WTC11 (cell line): ENCODE measurements at regions not wholly inside any gene's neighbourhood (a gene's known extent, or its start where the extent isn't known, plus 50 kb on each side); places are given as distances from the start of the nearest gene placed in this dataset.

Experiments
- ATAC-seq: fragments of 200-7000 bp; cut with Tn5 transposase; 2 replicates; pipeline ENCODE4 v1.10.0; 2021; ENCODE audit warnings: mild to moderate bottlenecking, moderate library complexity
- CTCF ChIA-PET: fragments of 300-600 bp; sonication (Branson Sonifier 250); formaldehyde crosslinking; loops from one replicate; lab custom pipeline; 2021; ENCODE audit warnings: antibody characterized with exemption; lab: Charles Lee
- POLR2A ChIA-PET: fragments of 350-600 bp; sonication (Branson Sonifier 250); formaldehyde crosslinking; loops from one replicate; lab custom pipeline; 2021; ENCODE audit warnings: antibody characterized with exemption; lab: Charles Lee
- DNase-seq: peaks from one replicate; pipeline ENCODE4 v3.0.0; 2021; ENCODE audit warnings: low spot score
- H3K27ac Mint-ChIP-seq: 2 replicates; pipeline ENCODE4 v1.8.0; 2021; ENCODE audit warnings: mixed read lengths
- H3K27me3 Mint-ChIP-seq: 2 replicates; pipeline ENCODE4 v1.8.0; 2021; ENCODE audit warnings: low read depth, mild to moderate bottlenecking, moderate library complexity, mixed read lengths
- H3K36me3 Mint-ChIP-seq: 2 replicates; pipeline ENCODE4 v1.8.0; 2021; ENCODE audit warnings: mixed read lengths
- H3K4me1 Mint-ChIP-seq: 2 replicates; pipeline ENCODE4 v1.8.0; 2022; ENCODE audit warnings: mixed read lengths
- H3K4me3 Mint-ChIP-seq: 2 replicates; pipeline ENCODE4 v1.8.0; 2021; ENCODE audit warnings: mild to moderate bottlenecking, moderate library complexity, mixed read lengths
- H3K9me3 Mint-ChIP-seq: 2 replicates; pipeline ENCODE4 v1.8.0; 2021; ENCODE audit warnings: mixed read lengths
- CBFB ChIP-seq: sonication (generic); formaldehyde crosslinking; IDR thresholded peaks from 2 replicates; pipeline ENCODE4 v1.8.1; 2022; ENCODE audit warnings: mild to moderate bottlenecking, low read depth, missing genetic modification reagents
- E2F4 ChIP-seq: sonication (generic); formaldehyde crosslinking; IDR thresholded peaks from 2 replicates; pipeline ENCODE4 v1.8.1; 2022; ENCODE audit warnings: low read depth, mild to moderate bottlenecking, moderate library complexity, missing genetic modification reagents, borderline replicate concordance
- ETV6 ChIP-seq: sonication (generic); formaldehyde crosslinking; IDR thresholded peaks from 2 replicates; pipeline ENCODE4 v1.8.1; 2022; ENCODE audit warnings: mild to moderate bottlenecking, missing genetic modification reagents
- IRF1 ChIP-seq: sonication (generic); formaldehyde crosslinking; IDR thresholded peaks from 2 replicates; pipeline ENCODE4 v1.8.0; 2023; ENCODE audit warnings: missing genetic modification reagents
- IRF2 ChIP-seq: sonication (generic); formaldehyde crosslinking; IDR thresholded peaks from 2 replicates; pipeline ENCODE4 v1.8.0; 2022; ENCODE audit warnings: low read depth, missing genetic modification reagents, borderline replicate concordance
- JAZF1 ChIP-seq: fragments of 250-450 bp; sonication (Bioruptor Pico); IDR thresholded peaks from 2 replicates; pipeline ENCODE4 v1.9.0; 2021; ENCODE audit warnings: moderate library complexity, mild to moderate bottlenecking, inconsistent platforms
- MLX ChIP-seq: sonication (generic); formaldehyde crosslinking; IDR thresholded peaks from 2 replicates; pipeline ENCODE4 v1.8.1; 2023; ENCODE audit warnings: mild to moderate bottlenecking, missing genetic modification reagents, moderate library complexity
- NFE2L1 ChIP-seq: sonication (generic); formaldehyde crosslinking; IDR thresholded peaks from 2 replicates; pipeline ENCODE4 v1.8.1; 2023; ENCODE audit warnings: missing genetic modification reagents
- PRDM15 ChIP-seq: sonication (generic); formaldehyde crosslinking; IDR thresholded peaks from 2 replicates; pipeline ENCODE4 v1.8.0; 2022; ENCODE audit warnings: missing genetic modification reagents
- PREB ChIP-seq: sonication (generic); formaldehyde crosslinking; IDR thresholded peaks from 2 replicates; pipeline ENCODE4 v1.8.1; 2022; ENCODE audit warnings: mild to moderate bottlenecking, missing genetic modification reagents, moderate library complexity, borderline replicate concordance
- PRRX2 ChIP-seq: fragments of 250-450 bp; sonication (Bioruptor Pico); IDR thresholded peaks from 2 replicates; pipeline ENCODE4 v1.8.0; 2021; ENCODE audit warnings: mild to moderate bottlenecking
- SMAD4 ChIP-seq: sonication (generic); formaldehyde crosslinking; IDR thresholded peaks from 2 replicates; pipeline ENCODE4 v1.8.0; 2022; ENCODE audit warnings: mild to moderate bottlenecking, missing genetic modification reagents
- SOX15 ChIP-seq: fragments of 250-450 bp; sonication (Bioruptor Pico); IDR thresholded peaks from 2 replicates; pipeline ENCODE4 v1.9.0; 2021; ENCODE audit warnings: mild to moderate bottlenecking
- ZNF263 ChIP-seq: sonication (generic); formaldehyde crosslinking; IDR thresholded peaks from 2 replicates; pipeline ENCODE4 v1.8.1; 2022; ENCODE audit warnings: low read depth, mild to moderate bottlenecking, moderate library complexity, missing genetic modification reagents
- ZNF416 ChIP-seq: fragments of 250-450 bp; sonication (Bioruptor Pico); IDR thresholded peaks from 2 replicates; pipeline ENCODE4 v1.9.0; 2021; ENCODE audit warnings: mild to moderate bottlenecking, inconsistent platforms
- ZNF423 ChIP-seq: fragments of 250-450 bp; sonication (Bioruptor Pico); IDR thresholded peaks from 2 replicates; pipeline ENCODE4 v2.1.2; 2022; ENCODE audit warnings: mild to moderate bottlenecking, moderate library complexity
- ZNF671 ChIP-seq: fragments of 250-450 bp; sonication (Bioruptor Pico); IDR thresholded peaks from 2 replicates; pipeline ENCODE4 v1.8.0; 2021; ENCODE audit warnings: mild to moderate bottlenecking
- TF ChIP-seq, protein P1 (sequence below): fragments of 250-450 bp; sonication (Bioruptor Pico); IDR thresholded peaks from 2 replicates; pipeline ENCODE4 v1.9.0; 2021; ENCODE audit warnings: mild to moderate bottlenecking, borderline replicate concordance
- TF ChIP-seq, protein P2 (sequence below): sonication (generic); formaldehyde crosslinking; IDR thresholded peaks from 2 replicates; pipeline ENCODE4 v1.8.1; 2023; ENCODE audit warnings: mild to moderate bottlenecking, missing genetic modification reagents
- TF ChIP-seq, protein P3 (sequence below): fragments of 250-450 bp; sonication (Bioruptor Pico); IDR thresholded peaks from 2 replicates; pipeline ENCODE4 v1.9.0; 2021; ENCODE audit warnings: mild to moderate bottlenecking

GRCh38 chrX:39157796-39158195 is 356.5 kb downstream of the MID1IP1 start:
- Mint-ChIP-seq H3K27me3 (peaks cover 23% of the 10 kb centered on the region), H3K4me1 (peaks cover 20% of the 10 kb centered on the region), H3K27ac (no peak overlapping the region), H3K36me3 (no peaks in the 10 kb centered on the region), H3K4me3 (no peak overlapping the region), H3K9me3 (no peaks in the 10 kb centered on the region)
- CTCF ChIA-PET = no interaction called here
- no peak for ATAC-seq
- POLR2A ChIA-PET = no interaction called here
- TF ChIP-seq CBFB (CRISPR knock-in tag) (no peak), IRF2 (CRISPR knock-in tag) (no peak), E2F4 (no peak)
- DNase-seq = no peak

DNA sequence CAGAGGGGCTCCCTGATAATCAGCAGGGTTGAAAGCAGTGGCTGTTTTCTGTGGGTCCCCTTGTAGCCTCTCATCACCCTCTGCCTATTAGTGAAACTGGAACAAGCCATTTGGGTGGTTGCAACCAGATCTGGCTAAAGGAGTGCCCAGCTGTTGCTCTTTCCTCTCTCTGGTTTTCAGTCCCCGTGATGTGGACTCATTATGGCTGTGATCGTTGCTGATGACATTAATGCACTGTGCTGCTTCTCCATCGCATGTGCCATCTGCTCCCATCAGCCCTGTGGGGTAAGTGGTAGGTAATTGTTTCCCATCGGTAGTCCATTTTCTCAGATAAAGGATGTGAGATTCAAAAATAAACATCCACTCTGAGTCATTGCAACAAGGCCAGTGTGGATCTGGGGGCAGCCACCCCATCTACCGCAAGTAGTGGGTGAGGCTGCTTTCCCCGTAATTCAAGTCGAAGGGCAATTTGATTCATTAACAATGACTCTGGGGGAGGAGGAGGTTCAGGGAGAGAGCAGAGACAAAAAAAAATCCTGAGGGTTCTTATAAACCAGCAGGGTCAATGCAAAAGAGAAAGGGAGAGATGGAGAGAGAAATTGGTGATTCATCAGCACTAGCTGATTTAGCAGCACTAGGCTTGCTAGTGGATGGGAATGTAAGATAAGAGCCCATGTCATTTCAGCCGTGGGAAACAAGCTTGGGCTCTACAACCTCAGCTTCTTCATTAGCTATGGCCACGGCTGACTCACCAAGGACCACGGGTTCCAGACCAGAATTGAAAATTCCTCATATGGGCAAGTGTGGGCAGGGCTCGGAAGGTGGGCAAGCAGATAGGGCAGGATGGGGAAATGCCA is 357.8 kb downstream of the MID1IP1 start:
- peaks cover 33% of the 10 kb centered on the region for H3K27me3 Mint-ChIP-seq
- H3K27ac Mint-ChIP-seq = no peak overlapping the region
- ChIA-PET POLR2A (no interaction called here), CTCF (interaction anchor here (5.5 kb wide), 1 partner anchor 8 kb away, joined by 42 read pairs; no protein-coding TSS in a partner anchor)
- no peak for TF ChIP-seq PRRX2 (CRISPR knock-in tag)
- no peak for TF ChIP-seq PREB (CRISPR knock-in tag)
- TF ChIP-seq, protein P1, sequence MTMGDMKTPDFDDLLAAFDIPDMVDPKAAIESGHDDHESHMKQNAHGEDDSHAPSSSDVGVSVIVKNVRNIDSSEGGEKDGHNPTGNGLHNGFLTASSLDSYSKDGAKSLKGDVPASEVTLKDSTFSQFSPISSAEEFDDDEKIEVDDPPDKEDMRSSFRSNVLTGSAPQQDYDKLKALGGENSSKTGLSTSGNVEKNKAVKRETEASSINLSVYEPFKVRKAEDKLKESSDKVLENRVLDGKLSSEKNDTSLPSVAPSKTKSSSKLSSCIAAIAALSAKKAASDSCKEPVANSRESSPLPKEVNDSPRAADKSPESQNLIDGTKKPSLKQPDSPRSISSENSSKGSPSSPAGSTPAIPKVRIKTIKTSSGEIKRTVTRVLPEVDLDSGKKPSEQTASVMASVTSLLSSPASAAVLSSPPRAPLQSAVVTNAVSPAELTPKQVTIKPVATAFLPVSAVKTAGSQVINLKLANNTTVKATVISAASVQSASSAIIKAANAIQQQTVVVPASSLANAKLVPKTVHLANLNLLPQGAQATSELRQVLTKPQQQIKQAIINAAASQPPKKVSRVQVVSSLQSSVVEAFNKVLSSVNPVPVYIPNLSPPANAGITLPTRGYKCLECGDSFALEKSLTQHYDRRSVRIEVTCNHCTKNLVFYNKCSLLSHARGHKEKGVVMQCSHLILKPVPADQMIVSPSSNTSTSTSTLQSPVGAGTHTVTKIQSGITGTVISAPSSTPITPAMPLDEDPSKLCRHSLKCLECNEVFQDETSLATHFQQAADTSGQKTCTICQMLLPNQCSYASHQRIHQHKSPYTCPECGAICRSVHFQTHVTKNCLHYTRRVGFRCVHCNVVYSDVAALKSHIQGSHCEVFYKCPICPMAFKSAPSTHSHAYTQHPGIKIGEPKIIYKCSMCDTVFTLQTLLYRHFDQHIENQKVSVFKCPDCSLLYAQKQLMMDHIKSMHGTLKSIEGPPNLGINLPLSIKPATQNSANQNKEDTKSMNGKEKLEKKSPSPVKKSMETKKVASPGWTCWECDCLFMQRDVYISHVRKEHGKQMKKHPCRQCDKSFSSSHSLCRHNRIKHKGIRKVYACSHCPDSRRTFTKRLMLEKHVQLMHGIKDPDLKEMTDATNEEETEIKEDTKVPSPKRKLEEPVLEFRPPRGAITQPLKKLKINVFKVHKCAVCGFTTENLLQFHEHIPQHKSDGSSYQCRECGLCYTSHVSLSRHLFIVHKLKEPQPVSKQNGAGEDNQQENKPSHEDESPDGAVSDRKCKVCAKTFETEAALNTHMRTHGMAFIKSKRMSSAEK = no peak
- TF ChIP-seq IRF2 (CRISPR knock-in tag) = no peak
- TF ChIP-seq SMAD4 (CRISPR knock-in tag) = no peak
- no peak for TF ChIP-seq PRDM15 (CRISPR knock-in tag)
- TF ChIP-seq ZNF416 = no peak
- TF ChIP-seq, protein P2, sequence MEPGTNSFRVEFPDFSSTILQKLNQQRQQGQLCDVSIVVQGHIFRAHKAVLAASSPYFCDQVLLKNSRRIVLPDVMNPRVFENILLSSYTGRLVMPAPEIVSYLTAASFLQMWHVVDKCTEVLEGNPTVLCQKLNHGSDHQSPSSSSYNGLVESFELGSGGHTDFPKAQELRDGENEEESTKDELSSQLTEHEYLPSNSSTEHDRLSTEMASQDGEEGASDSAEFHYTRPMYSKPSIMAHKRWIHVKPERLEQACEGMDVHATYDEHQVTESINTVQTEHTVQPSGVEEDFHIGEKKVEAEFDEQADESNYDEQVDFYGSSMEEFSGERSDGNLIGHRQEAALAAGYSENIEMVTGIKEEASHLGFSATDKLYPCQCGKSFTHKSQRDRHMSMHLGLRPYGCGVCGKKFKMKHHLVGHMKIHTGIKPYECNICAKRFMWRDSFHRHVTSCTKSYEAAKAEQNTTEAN = no peak
- no peak for TF ChIP-seq ZNF423
- TF ChIP-seq ZNF671 (CRISPR knock-in tag) = no peak
- no peak for TF ChIP-seq JAZF1
- TF ChIP-seq MLX (CRISPR knock-in tag) = no peak
- no peak for TF ChIP-seq ZNF263
- TF ChIP-seq ETV6 (CRISPR knock-in tag) = no peak
- no peak for TF ChIP-seq IRF1 (CRISPR knock-in tag)
- TF ChIP-seq, protein P3, sequence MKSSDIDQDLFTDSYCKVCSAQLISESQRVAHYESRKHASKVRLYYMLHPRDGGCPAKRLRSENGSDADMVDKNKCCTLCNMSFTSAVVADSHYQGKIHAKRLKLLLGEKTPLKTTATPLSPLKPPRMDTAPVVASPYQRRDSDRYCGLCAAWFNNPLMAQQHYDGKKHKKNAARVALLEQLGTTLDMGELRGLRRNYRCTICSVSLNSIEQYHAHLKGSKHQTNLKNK (CRISPR knock-in tag) = no peak
- TF ChIP-seq SOX15 = no peak
- TF ChIP-seq NFE2L1 (CRISPR knock-in tag) = no peak
- H3K9me3 Mint-ChIP-seq = no peaks in the 10 kb centered on the region
- H3K36me3 Mint-ChIP-seq = no peaks in the 10 kb centered on the region
- no peak for ATAC-seq
- H3K4me3 Mint-ChIP-seq = no peak overlapping the region
- H3K4me1 Mint-ChIP-seq = peaks cover 19% of the 10 kb centered on the region
- DNase-seq = no peak
